ENCODE measurements at regions not wholly inside any gene's neighbourhood (a gene's known extent, or its start where the extent isn't known, plus 50 kb on each side); places are given as distances from the start of the nearest gene placed in this dataset.

DNA sequence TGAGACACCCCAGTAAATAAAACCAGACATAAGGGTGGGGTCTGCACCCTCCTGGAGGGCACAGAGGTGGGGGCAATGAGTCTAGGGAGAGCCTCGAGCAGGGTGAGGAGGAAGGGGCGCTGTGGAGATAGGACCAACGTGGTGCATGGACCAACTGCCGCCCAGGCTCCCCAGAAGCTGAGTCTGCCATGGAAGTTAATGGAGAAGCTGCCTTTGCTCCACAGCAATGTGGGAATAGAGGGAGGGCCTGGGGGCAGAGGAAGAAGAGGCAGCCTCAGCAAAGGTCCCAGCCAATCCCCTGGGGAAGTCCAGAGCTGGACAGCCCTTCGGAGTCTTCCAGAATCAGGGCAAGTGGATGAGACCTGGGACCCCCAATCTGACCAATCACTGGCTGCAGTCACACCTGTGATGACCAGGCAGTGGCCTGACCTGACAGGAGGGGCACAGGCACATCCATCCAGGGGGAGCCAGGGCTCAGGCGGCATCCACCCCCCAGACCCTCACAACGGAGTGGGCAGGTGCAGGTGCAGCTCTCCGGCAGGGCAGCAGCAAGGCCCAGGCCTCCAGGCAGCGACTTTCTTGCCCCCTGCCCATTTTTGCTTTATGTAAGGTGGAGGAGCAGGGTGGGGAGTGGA, 242.2 kb upstream of the PPP2R2D start:
- Histone ChIP-seq H3K79me2 (ENCODE audit: control insufficient read depth, insufficient read depth, low read length) (no peaks in the 10 kb centered on the region), H3K27me3 (replicated peaks in 1 of 2; ENCODE audit: control insufficient read depth in 2 of 2, insufficient read depth in 2 of 2, low read length in 1 of 2) (no peaks in the 10 kb centered on the region), H4K20me1 (ENCODE audit: control insufficient read depth, insufficient read depth) (no peaks in the 10 kb centered on the region), H3K4me1 (ENCODE audit: control insufficient read depth, insufficient read depth, low read length) (no peaks in the 10 kb centered on the region), H3K27ac (ENCODE audit: control insufficient read depth, insufficient read depth) (no peak overlapping the region), H2AFZ (ENCODE audit: control insufficient read depth, low read depth, low read length) (no peak overlapping the region), H3K36me3 (ENCODE audit: control insufficient read depth in 2 of 2, insufficient read depth in 2 of 2, low read length in 1 of 2) (no peaks in the 10 kb centered on the region), H3K9me3 (replicated peaks; ENCODE audit: control insufficient read depth, insufficient read depth, low read length) (no peaks in the 10 kb centered on the region), H3K4me2 (ENCODE audit: control insufficient read depth, insufficient read depth) (no peak overlapping the region), H3K4me3 (no peak overlapping the region), H3K9ac (ENCODE audit: control insufficient read depth, insufficient read depth, low read length) (no peak overlapping the region)
- in situ Hi-C loops (cut with MboI) (no loop called here), intact Hi-C loops (cut with micrococcal nuclease; ENCODE audit: unreplicated experiment) (no loop called here)
- BruUV-seq (replicated peaks), result no TSS peak
- ATAC-seq, result no peak
- TF ChIP-seq YBX1 (IDR thresholded peaks at IDR 0.05), result no peak
- TF ChIP-seq, protein P1, sequence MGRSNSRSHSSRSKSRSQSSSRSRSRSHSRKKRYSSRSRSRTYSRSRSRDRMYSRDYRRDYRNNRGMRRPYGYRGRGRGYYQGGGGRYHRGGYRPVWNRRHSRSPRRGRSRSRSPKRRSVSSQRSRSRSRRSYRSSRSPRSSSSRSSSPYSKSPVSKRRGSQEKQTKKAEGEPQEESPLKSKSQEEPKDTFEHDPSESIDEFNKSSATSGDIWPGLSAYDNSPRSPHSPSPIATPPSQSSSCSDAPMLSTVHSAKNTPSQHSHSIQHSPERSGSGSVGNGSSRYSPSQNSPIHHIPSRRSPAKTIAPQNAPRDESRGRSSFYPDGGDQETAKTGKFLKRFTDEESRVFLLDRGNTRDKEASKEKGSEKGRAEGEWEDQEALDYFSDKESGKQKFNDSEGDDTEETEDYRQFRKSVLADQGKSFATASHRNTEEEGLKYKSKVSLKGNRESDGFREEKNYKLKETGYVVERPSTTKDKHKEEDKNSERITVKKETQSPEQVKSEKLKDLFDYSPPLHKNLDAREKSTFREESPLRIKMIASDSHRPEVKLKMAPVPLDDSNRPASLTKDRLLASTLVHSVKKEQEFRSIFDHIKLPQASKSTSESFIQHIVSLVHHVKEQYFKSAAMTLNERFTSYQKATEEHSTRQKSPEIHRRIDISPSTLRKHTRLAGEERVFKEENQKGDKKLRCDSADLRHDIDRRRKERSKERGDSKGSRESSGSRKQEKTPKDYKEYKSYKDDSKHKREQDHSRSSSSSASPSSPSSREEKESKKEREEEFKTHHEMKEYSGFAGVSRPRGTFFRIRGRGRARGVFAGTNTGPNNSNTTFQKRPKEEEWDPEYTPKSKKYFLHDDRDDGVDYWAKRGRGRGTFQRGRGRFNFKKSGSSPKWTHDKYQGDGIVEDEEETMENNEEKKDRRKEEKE (IDR thresholded peaks at IDR 0.05), result no peak
- ChIA-PET POLR2A (no interaction called here), CTCF (no interaction called here), RAD21 (ENCODE audit: unreplicated experiment) (no interaction called here), SMC1A (ENCODE audit: uncharacterized antibody, unreplicated experiment) (no interaction called here)
- 27% methylated on average over 9 of the region's 9 CpGs for WGBS (ENCODE audit: insufficient coverage, insufficient replicate concordance, low lambda C conversion rate, missing lambda C conversion rate)
- no peak for DNase-seq (ENCODE audit: low read depth, low spot score)
- FAIRE-seq, result no peak

DNA sequence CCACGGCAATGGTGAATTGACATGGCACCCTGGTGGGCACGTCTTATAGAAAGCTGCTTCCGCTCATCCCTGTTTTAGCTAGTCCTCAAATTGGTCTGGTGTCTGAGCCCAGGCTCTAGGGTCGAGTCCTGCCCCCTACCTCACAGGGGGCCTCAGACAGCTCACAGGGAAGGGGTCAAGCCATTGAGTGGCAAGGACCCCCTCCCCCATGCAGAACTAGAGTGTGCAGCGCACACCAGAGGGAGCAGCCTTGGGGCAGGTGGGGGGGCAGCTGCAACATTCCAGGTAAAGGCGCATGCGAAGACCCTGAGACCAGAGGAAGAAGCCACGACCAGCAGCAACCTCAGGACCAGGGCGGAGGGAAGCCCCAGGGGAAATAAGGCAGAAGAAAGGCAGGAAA, 240.4 kb upstream of the PPP2R2D start:
- H3K27ac ChIP-seq (ENCODE audit: control insufficient read depth, insufficient read depth), result no peak overlapping the region
- no peaks in the 10 kb centered on the region for H3K9me3 ChIP-seq (replicated peaks; ENCODE audit: control insufficient read depth, insufficient read depth, low read length)
- DNase-seq (ENCODE audit: low read depth, low spot score), result no peak
- RAD21 ChIA-PET (ENCODE audit: unreplicated experiment), result no interaction called here
- CTCF ChIA-PET, result no interaction called here
- no peak for TF ChIP-seq RCOR1 (conservative IDR thresholded peaks at IDR 0.05; ENCODE audit: low read depth, low read length)
- no peak for TF ChIP-seq HDGF (IDR thresholded peaks at IDR 0.05)
- TF ChIP-seq, protein P2, sequence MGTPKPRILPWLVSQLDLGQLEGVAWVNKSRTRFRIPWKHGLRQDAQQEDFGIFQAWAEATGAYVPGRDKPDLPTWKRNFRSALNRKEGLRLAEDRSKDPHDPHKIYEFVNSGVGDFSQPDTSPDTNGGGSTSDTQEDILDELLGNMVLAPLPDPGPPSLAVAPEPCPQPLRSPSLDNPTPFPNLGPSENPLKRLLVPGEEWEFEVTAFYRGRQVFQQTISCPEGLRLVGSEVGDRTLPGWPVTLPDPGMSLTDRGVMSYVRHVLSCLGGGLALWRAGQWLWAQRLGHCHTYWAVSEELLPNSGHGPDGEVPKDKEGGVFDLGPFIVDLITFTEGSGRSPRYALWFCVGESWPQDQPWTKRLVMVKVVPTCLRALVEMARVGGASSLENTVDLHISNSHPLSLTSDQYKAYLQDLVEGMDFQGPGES (IDR thresholded peaks at IDR 0.05), result no peak
- TF ChIP-seq TCF12 (IDR thresholded peaks at IDR 0.05; ENCODE audit: low read depth, low read length), result no peak
- TF ChIP-seq, protein P3, sequence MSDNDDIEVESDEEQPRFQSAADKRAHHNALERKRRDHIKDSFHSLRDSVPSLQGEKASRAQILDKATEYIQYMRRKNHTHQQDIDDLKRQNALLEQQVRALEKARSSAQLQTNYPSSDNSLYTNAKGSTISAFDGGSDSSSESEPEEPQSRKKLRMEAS (IDR thresholded peaks at IDR 0.05; ENCODE audit: low read depth, low read length), result no peak
- TF ChIP-seq IKZF1 (conservative IDR thresholded peaks at IDR 0.05), result no peak
- no peak for TF ChIP-seq NBN (IDR thresholded peaks at IDR 0.05)
- no peak for TF ChIP-seq SREBF1 (IDR thresholded peaks at IDR 0.05; ENCODE audit: low read length)
- no peak for TF ChIP-seq ESRRA (IDR thresholded peaks at IDR 0.05; ENCODE audit: low read length)
- TF ChIP-seq CHD2 (IDR thresholded peaks at IDR 0.05; ENCODE audit: borderline replicate concordance, low read depth, low read length), result no peak
- no peaks in the 10 kb centered on the region for H3K79me2 ChIP-seq (ENCODE audit: control insufficient read depth, insufficient read depth, low read length)
- no peak overlapping the region for H2AFZ ChIP-seq (ENCODE audit: control insufficient read depth, low read depth, low read length)
- H3K9ac ChIP-seq (ENCODE audit: control insufficient read depth, insufficient read depth, low read length), result no peak overlapping the region
- 26% methylated on average over 9 of the region's 9 CpGs for WGBS (ENCODE audit: insufficient coverage, insufficient replicate concordance, low lambda C conversion rate, missing lambda C conversion rate)
- no peak for FAIRE-seq
- no peaks in the 10 kb centered on the region for H3K4me1 ChIP-seq (ENCODE audit: control insufficient read depth, insufficient read depth, low read length)
- no peaks in the 10 kb centered on the region for H3K27me3 ChIP-seq (replicated peaks in 1 of 2; ENCODE audit: control insufficient read depth in 2 of 2, insufficient read depth in 2 of 2, low read length in 1 of 2)
- H3K4me2 ChIP-seq (ENCODE audit: control insufficient read depth, insufficient read depth), result no peak overlapping the region
- intact Hi-C loops (cut with micrococcal nuclease; ENCODE audit: unreplicated experiment), result no loop called here
- SMC1A ChIA-PET (ENCODE audit: uncharacterized antibody, unreplicated experiment), result no interaction called here
- no peak overlapping the region for H3K4me3 ChIP-seq
- POLR2A ChIA-PET, result no interaction called here
- H4K20me1 ChIP-seq (ENCODE audit: control insufficient read depth, insufficient read depth), result no peaks in the 10 kb centered on the region
- BruUV-seq (replicated peaks), result no TSS peak
- H3K36me3 ChIP-seq (ENCODE audit: control insufficient read depth in 2 of 2, insufficient read depth in 2 of 2, low read length in 1 of 2), result no peaks in the 10 kb centered on the region
- in situ Hi-C loops (cut with MboI), result no loop called here
- no peak for ATAC-seq
